B cell (primary cell): ENCODE measurements at regions not wholly inside any gene's neighbourhood (a gene's known extent, or its start where the extent isn't known, plus 50 kb on each side); places are given as distances from the start of the nearest gene placed in this dataset.

ENCODE experiments used
- ATAC-seq: fragments of 200-7000 bp; cut with Tn5 transposase; one replicate; pipeline ENCODE4 v1.10.0; 2021; ENCODE audit warnings: low read depth, mild to moderate bottlenecking, moderate number of reproducible peaks, moderate library complexity
- CTCF ChIA-PET: fragments of 350-600 bp; sonication (Branson Sonifier 250); formaldehyde crosslinking; loops from one replicate; lab custom pipeline; 2021; ENCODE audit warnings: antibody characterized with exemption, inconsistent platforms; lab: Charles Lee
- POLR2A ChIA-PET: fragments of 350-600 bp; sonication (Branson Sonifier 250); formaldehyde crosslinking; loops from one replicate; lab custom pipeline; 2021; ENCODE audit warnings: antibody characterized with exemption; lab: Charles Lee
- DNase-seq: peaks from one replicate; pipeline ENCODE4 v3.0.0; 2013
- H2AFZ ChIP-seq: 2 replicates; pipeline ENCODE4 v1.6.1; 2012; ENCODE audit warnings: mild to moderate bottlenecking, low read depth, low read length; ENCODE audit not compliant: insufficient read depth, poor library complexity, severe bottlenecking
- H3K27ac ChIP-seq, 2 donors: 1 replicate in 1 of 2; 2 replicates in 1 of 2; pipeline ENCODE4 v1.5.1; 2012 to 2013; ENCODE audit warnings: low read length in 2 of 2, mild to moderate bottlenecking in 2 of 2, moderate library complexity in 1 of 2
- H3K27me3 ChIP-seq, 4 experiments: fragments of 200-600 bp in 1 of 4; sonication (generic) in 1 of 4; replicated peaks in 1 of 4; 1 replicate in 2 of 4; 2 replicates in 2 of 4; pipeline versions ENCODE4 v1.6.1 to v1.7.0; 2013 to 2016; ENCODE audit warnings: low read length in 3 of 4, mild to moderate bottlenecking in 2 of 4, mixed read lengths in 1 of 4, moderate library complexity in 1 of 4; ENCODE audit not compliant: insufficient read depth in 4 of 4, control insufficient read depth in 3 of 4; ENCODE audit errors: control extremely low read depth in 1 of 4
- H3K36me3 ChIP-seq, 2 experiments: replicated peaks in 1 of 2; 1 replicate in 1 of 2; 2 replicates in 1 of 2; pipeline versions ENCODE4 v1.6.1 to v1.7.1; 2013; ENCODE audit warnings: low read length in 1 of 2; ENCODE audit not compliant: insufficient read depth in 2 of 2, control insufficient read depth in 1 of 2; ENCODE audit errors: control extremely low read depth in 1 of 2, extremely low read depth in 1 of 2
- H3K4me1 ChIP-seq, 2 donors: fragments of 200-600 bp in 1 of 2; sonication (generic) in 1 of 2; 1 replicate in 1 of 2; 2 replicates in 1 of 2; pipeline versions ENCODE4 v1.5.1 to v1.6.1; 2013 to 2017; ENCODE audit warnings: low read length in 2 of 2; ENCODE audit not compliant: control insufficient read depth in 2 of 2, insufficient read depth in 2 of 2
- H3K4me2 ChIP-seq: replicated peaks from 2 replicates; pipeline ENCODE3; 2012; ENCODE audit warnings: mild to moderate bottlenecking, low read depth, low read length; ENCODE audit not compliant: poor library complexity, severe bottlenecking
- H3K4me3 ChIP-seq, 5 experiments: fragments of 200-600 bp in 1 of 5; sonication (generic) in 1 of 5; 1 replicate in 3 of 5; 2 replicates in 2 of 5; pipeline versions ENCODE4 v1.5.1 to v1.7.0; 2011 to 2016; ENCODE audit warnings: low read length in 4 of 5, mild to moderate bottlenecking in 4 of 5, low read depth in 2 of 5, control low read depth in 1 of 5, moderate library complexity in 1 of 5; ENCODE audit not compliant: insufficient read depth in 1 of 5; ENCODE audit errors: control extremely low read depth in 1 of 5, extremely low read depth in 1 of 5
- H3K79me2 ChIP-seq: fragments of 200-600 bp; sonication (generic); one replicate; pipeline ENCODE4 v1.6.0; 2016; ENCODE audit warnings: low read length; ENCODE audit not compliant: control insufficient read depth, insufficient read depth
- H3K9ac ChIP-seq: fragments of 200-600 bp; sonication (generic); 2 replicates; pipeline ENCODE4 v1.6.1; 2017; ENCODE audit warnings: mild to moderate bottlenecking, low read length, moderate library complexity
- H3K9me3 ChIP-seq, 3 donors: one replicate each; pipeline versions ENCODE4 v1.6.1 to v1.7.1; 2013; ENCODE audit warnings: low read length in 2 of 3; ENCODE audit not compliant: control insufficient read depth in 2 of 3, insufficient read depth in 1 of 3; ENCODE audit errors: control extremely low read depth in 1 of 3
- H4K20me1 ChIP-seq: 2 replicates; pipeline ENCODE4 v1.6.0; 2012; ENCODE audit warnings: mild to moderate bottlenecking, low read length; ENCODE audit not compliant: insufficient read depth, control insufficient read depth, poor library complexity, severe bottlenecking
- H3K27ac Mint-ChIP-seq: one replicate; pipeline ENCODE4 v1.8.0; 2021; ENCODE audit warnings: mixed read lengths
- H3K27me3 Mint-ChIP-seq: one replicate; pipeline ENCODE4 v1.8.0; 2021; ENCODE audit warnings: mixed read lengths
- H3K4me1 Mint-ChIP-seq: one replicate; pipeline ENCODE4 v1.8.0; 2021; ENCODE audit warnings: mixed read lengths
- H3K4me3 Mint-ChIP-seq: one replicate; pipeline ENCODE4 v1.8.0; 2021; ENCODE audit warnings: mixed read lengths
- H3K9me3 Mint-ChIP-seq: one replicate; pipeline ENCODE4 v1.8.0; 2022; ENCODE audit warnings: mixed read lengths; ENCODE audit not compliant: insufficient read depth
- CTCF ChIP-seq: fragments of 200-600 bp; IDR thresholded peaks from one replicate; pipeline ENCODE4 v1.8.0; 2022; ENCODE audit warnings: antibody characterized with exemption, mild to moderate bottlenecking
- EZH2 ChIP-seq: IDR thresholded peaks from 2 replicates; pipeline ENCODE4 v1.6.1; 2012; ENCODE audit warnings: borderline replicate concordance, low read depth, mild to moderate bottlenecking, moderate library complexity, low read length; ENCODE audit not compliant: insufficient read depth, poor library complexity, severe bottlenecking
- WGBS: methylation state at CpG from one replicate; pipeline ENCODE4 v1.1.5; 2013; ENCODE audit warnings: missing lambda C conversion rate; ENCODE audit not compliant: insufficient coverage; 5-methylcytosine and 5-hydroxymethylcytosine counted together
- intact Hi-C: fragments of 100-400 bp; cut with micrococcal nuclease; formaldehyde crosslinking; loops from one replicate; pipeline ENCODE4 v1.10.0; 2022

GRCh38 chr9:106296426-106296825, 566.5 kb upstream of the ZNF462 start:
- POLR2A ChIA-PET = no interaction called here
- intact Hi-C loops = no loop called here

GRCh38 chr9:106298997-106299396, 564.0 kb upstream of the ZNF462 start:
- Histone ChIP-seq H3K4me3 (no peak overlapping the region), H3K9ac (no peak overlapping the region), H3K4me1 (no peaks in the 10 kb centered on the region), H3K36me3 (no peaks in the 10 kb centered on the region), H3K9me3 (no peaks in the 10 kb centered on the region), H3K27me3 (no peaks in the 10 kb centered on the region), H4K20me1 (no peaks in the 10 kb centered on the region), H2AFZ (no peak overlapping the region), H3K27ac (no peak overlapping the region), H3K79me2 (no peaks in the 10 kb centered on the region), H3K4me2 (no peak overlapping the region)
- intact Hi-C loops = no loop called here
- no peak overlapping the region for H3K27ac Mint-ChIP-seq
- no peak for ATAC-seq
- no peak for DNase-seq
- no peak overlapping the region for H3K4me3 Mint-ChIP-seq
- H3K27me3 Mint-ChIP-seq = no peaks in the 10 kb centered on the region
- TF ChIP-seq CTCF (no peak), EZH2 (no peak)
- 87% methylated on average over 2 of the region's 3 CpGs for WGBS
- no peaks in the 10 kb centered on the region for H3K9me3 Mint-ChIP-seq
- no peaks in the 10 kb centered on the region for H3K4me1 Mint-ChIP-seq
- ChIA-PET POLR2A (no interaction called here), CTCF (no interaction called here)

More at GRCh38 chr9:106296426-106296825, 566.5 kb upstream of the ZNF462 start:
- no peak overlapping the region for H3K4me2 ChIP-seq
- DNase-seq (no peak), ATAC-seq (no peak)
- no peak overlapping the region for H3K27ac ChIP-seq
- H3K79me2 ChIP-seq = no peaks in the 10 kb centered on the region
- no peaks in the 10 kb centered on the region for H3K4me1 ChIP-seq
- H3K9me3 ChIP-seq = no peaks in the 10 kb centered on the region
- no peak overlapping the region for H3K27ac Mint-ChIP-seq
- no peaks in the 10 kb centered on the region for H3K36me3 ChIP-seq
- H4K20me1 ChIP-seq = no peaks in the 10 kb centered on the region
- no peak for TF ChIP-seq CTCF
- no peak for TF ChIP-seq EZH2
- H3K27me3 Mint-ChIP-seq = no peaks in the 10 kb centered on the region
- no CpG with 5 or more reads among the region's 2 CpGs for WGBS
- no peak overlapping the region for H2AFZ ChIP-seq
- CTCF ChIA-PET = no interaction called here
- H3K9ac ChIP-seq = no peak overlapping the region
- H3K4me3 ChIP-seq = no peak overlapping the region
- no peaks in the 10 kb centered on the region for H3K4me1 Mint-ChIP-seq
- H3K9me3 Mint-ChIP-seq = no peaks in the 10 kb centered on the region
- no peak overlapping the region for H3K4me3 Mint-ChIP-seq
- no peaks in the 10 kb centered on the region for H3K27me3 ChIP-seq
